NCI-H146 treated with DMSO at 0.1 percent for 48 hours (cell line): ENCODE measurements at regions not wholly inside any gene's neighbourhood (a gene's known extent, or its start where the extent isn't known, plus 50 kb on each side); places are given as distances from the start of the nearest gene placed in this dataset.

Experiments
- DNase-seq: peaks from one replicate; lab custom pipeline; 2025; ENCODE audit not compliant: unreplicated experiment; lab: John Stamatoyannopoulos, UW

- DNase-seq = no peak
Measured at GRCh38 chr15:61684749-61685467, 375.3 kb downstream of the VPS13C start.

GRCh38 chr15:61682891-61683735, 377.1 kb downstream of the VPS13C start:
- no peak for DNase-seq

GRCh38 chr15:61681676-61682075, 378.6 kb downstream of the VPS13C start:
- DNase-seq = peak; percentile 23

- no peak for DNase-seq
Measured at GRCh38 chr15:61681038-61681418, 379.2 kb downstream of the VPS13C start.

GRCh38 chr15:61680260-61681037, 379.8 kb downstream of the VPS13C start:
- DNase-seq = no peak

GRCh38 chr15:61671736-61672135, 388.5 kb downstream of the VPS13C start:
- DNase-seq = no peak

GRCh38 chr15:61668444-61668843, 391.8 kb downstream of the VPS13C start:
- DNase-seq = no peak

- DNase-seq = no peak
Measured at GRCh38 chr15:61661791-61662190, 398.5 kb downstream of the VPS13C start.

GRCh38 chr15:61660579-61660978, 399.7 kb downstream of the VPS13C start:
- no peak for DNase-seq

- no peak for DNase-seq
Measured at GRCh38 chr15:61659566-61660190, 400.6 kb downstream of the VPS13C start.

GRCh38 chr15:61657461-61657860, 402.8 kb downstream of the VPS13C start:
- DNase-seq = no peak

- no peak for DNase-seq
Measured at GRCh38 chr15:61656391-61656790, 403.9 kb downstream of the VPS13C start.

- DNase-seq = no peak
Measured at GRCh38 chr15:61655881-61656280, 404.4 kb downstream of the VPS13C start.

- DNase-seq = no peak
Measured at GRCh38 chr15:61654918-61655317, 405.3 kb downstream of the VPS13C start.

- no peak for DNase-seq
Measured at GRCh38 chr15:61654002-61654740, 406.1 kb downstream of the VPS13C start.

- DNase-seq = peak; percentile 1
Measured at GRCh38 chr15:61653110-61653509, 407.1 kb downstream of the VPS13C start.

GRCh38 chr15:61651267-61651666, 409.0 kb downstream of the VPS13C start:
- DNase-seq = no peak

- DNase-seq = no peak
Measured at GRCh38 chr15:61649046-61649445, 411.2 kb downstream of the VPS13C start.

GRCh38 chr15:61644550-61644949, 415.4 kb upstream of the RORA start:
- DNase-seq = no peak

GRCh38 chr15:61641645-61642044, 412.5 kb upstream of the RORA start:
- DNase-seq = no peak
